B cell (primary cell): ENCODE measurements at regions not wholly inside any gene's neighbourhood (a gene's known extent, or its start where the extent isn't known, plus 50 kb on each side); places are given as distances from the start of the nearest gene placed in this dataset.

ENCODE experiments used
- EZH2 ChIP-seq: IDR thresholded peaks from 2 replicates; pipeline ENCODE4 v1.6.1; 2012; ENCODE audit warnings: borderline replicate concordance, low read depth, mild to moderate bottlenecking, moderate library complexity, low read length; ENCODE audit not compliant: insufficient read depth, poor library complexity, severe bottlenecking
- TF ChIP-seq, protein P1 (sequence below): fragments of 200-600 bp; IDR thresholded peaks from one replicate; pipeline ENCODE4 v1.8.0; 2022; ENCODE audit warnings: antibody characterized with exemption, mild to moderate bottlenecking

GRCh38 chr5:61649231-61649630 lies 317.2 kb downstream of the ZSWIM6 start:
- TF ChIP-seq, protein P1, sequence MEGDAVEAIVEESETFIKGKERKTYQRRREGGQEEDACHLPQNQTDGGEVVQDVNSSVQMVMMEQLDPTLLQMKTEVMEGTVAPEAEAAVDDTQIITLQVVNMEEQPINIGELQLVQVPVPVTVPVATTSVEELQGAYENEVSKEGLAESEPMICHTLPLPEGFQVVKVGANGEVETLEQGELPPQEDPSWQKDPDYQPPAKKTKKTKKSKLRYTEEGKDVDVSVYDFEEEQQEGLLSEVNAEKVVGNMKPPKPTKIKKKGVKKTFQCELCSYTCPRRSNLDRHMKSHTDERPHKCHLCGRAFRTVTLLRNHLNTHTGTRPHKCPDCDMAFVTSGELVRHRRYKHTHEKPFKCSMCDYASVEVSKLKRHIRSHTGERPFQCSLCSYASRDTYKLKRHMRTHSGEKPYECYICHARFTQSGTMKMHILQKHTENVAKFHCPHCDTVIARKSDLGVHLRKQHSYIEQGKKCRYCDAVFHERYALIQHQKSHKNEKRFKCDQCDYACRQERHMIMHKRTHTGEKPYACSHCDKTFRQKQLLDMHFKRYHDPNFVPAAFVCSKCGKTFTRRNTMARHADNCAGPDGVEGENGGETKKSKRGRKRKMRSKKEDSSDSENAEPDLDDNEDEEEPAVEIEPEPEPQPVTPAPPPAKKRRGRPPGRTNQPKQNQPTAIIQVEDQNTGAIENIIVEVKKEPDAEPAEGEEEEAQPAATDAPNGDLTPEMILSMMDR: no peak
- TF ChIP-seq EZH2: no peak
